Heart left ventricle (tissue), 16 donors: ENCODE measurements at regions not wholly inside any gene's neighbourhood (a gene's known extent, or its start where the extent isn't known, plus 50 kb on each side); places are given as distances from the start of the nearest gene placed in this dataset.

Source experiments
- ATAC-seq, 4 donors: fragments of 200-7000 bp; cut with Tn5 transposase; one replicate each; pipeline ENCODE4 v1.9.1; 2020 to 2022; ENCODE audit warnings: moderate library complexity in 4 of 4, mild to moderate bottlenecking in 3 of 4, moderate number of reproducible peaks in 1 of 4
- DNase-seq, 5 donors: peaks; one replicate each; pipeline ENCODE4 v3.0.0-alpha.2; 2020
- H3K27ac ChIP-seq, 12 donors: fragments of 200-600 bp; sonication (generic) in 4 of 12; one replicate each; pipeline versions ENCODE4 v1.5.0 to v1.8.0; 2016 to 2022; ENCODE audit warnings: mild to moderate bottlenecking in 2 of 12
- H3K27me3 ChIP-seq, 9 donors: fragments of 200-600 bp; sonication (generic) in 2 of 9; one replicate each; pipeline versions ENCODE4 v1.5.1 to v1.8.0; 2016 to 2022; ENCODE audit warnings: mild to moderate bottlenecking in 3 of 9
- H3K36me3 ChIP-seq, 9 donors: fragments of 200-600 bp; sonication (generic) in 2 of 9; one replicate each; pipeline versions ENCODE4 v1.5.0 to v1.8.0; 2018 to 2022; ENCODE audit warnings: mild to moderate bottlenecking in 2 of 9
- H3K4me1 ChIP-seq, 12 donors: fragments of 200-600 bp; sonication (generic) in 4 of 12; one replicate each; pipeline versions ENCODE4 v1.5.0 to v1.8.0; 2016 to 2022; ENCODE audit warnings: mild to moderate bottlenecking in 3 of 12
- H3K4me3 ChIP-seq, 12 donors: fragments of 200-600 bp; sonication (generic) in 4 of 12; one replicate each; pipeline versions ENCODE4 v1.5.0 to v1.8.0; 2017 to 2022; ENCODE audit warnings: mild to moderate bottlenecking in 9 of 12, moderate library complexity in 4 of 12
- H3K9me3 ChIP-seq, 12 donors: fragments of 200-600 bp; sonication (generic) in 4 of 12; one replicate each; pipeline versions ENCODE4 v1.5.0 to v1.8.0; 2016 to 2022; ENCODE audit warnings: mild to moderate bottlenecking in 1 of 12
- CTCF ChIP-seq, 12 donors: fragments of 200-600 bp; sonication (generic) in 4 of 12; IDR thresholded peaks; one replicate each; pipeline versions ENCODE4 v1.5.0 to v1.8.0; 2018 to 2022; ENCODE audit warnings: antibody characterized with exemption in 12 of 12, mild to moderate bottlenecking in 5 of 12
- POLR2A ChIP-seq, 2 donors: fragments of 450-650 bp; IDR thresholded peaks; one replicate each; pipeline ENCODE4 v1.6.1; 2017; ENCODE audit warnings: antibody characterized with exemption in 2 of 2, mild to moderate bottlenecking in 2 of 2, moderate library complexity in 2 of 2
- WGBS, 4 donors: extraction: QIAGEN DNeasy Blood & Tissue Kit in 2 of 4; methylation state at CpG; one replicate each; pipeline versions ENCODE4 v1.1.5 to v1.1.7; 2013 to 2018; 5-methylcytosine and 5-hydroxymethylcytosine counted together
- intact Hi-C, 10 donors: fragments of 100-400 bp; cut with DNase I; formaldehyde crosslinking; loops; one replicate each; pipeline versions ENCODE4 v1.11.1 to v1.14.2; 2022
- donor health status: ischemic (EF 13 %, LVEDD 7.1; RV severe dilation, severe dysfunction).
- donor health status: healthy with polysubstance abuse.
- donor health status: DM: no; HTN: yes; CAD: no.
- donor health status: DM: no; HTN: no; CAD: no.
- donor health status: ischemic (EF 25% LVEDD 6.9; RV normal size, moderate dysfunction).
- donor health status: ischemic (EF 25% LVEDD 5.7; RV mildly dilated, moderate dysfunction).
- donor health status: healthy.
- donor health status: DM: yes; HTN: yes; CAD: no.
- donor health status: ischemic (EF 35%, LVEDD 5.7; RV mildly dilated, moderate dysfunction).
- donor health status: nonischemic (EF 11% LVEDD 7.7; RV severe dilation, severe dysfunction).
- donor health status: DM: yes; HTN: yes; CAD: no.
- donor health status: PGD.
- donor health status: ischemic (EF 29% LVEDD 5.4; RV normal size, mild dysfunction).
- donor health status: nonischemic (EF 23%, LVEDD 6.1; RV moderate dilation, normal function).

GRCh38 chr2:237177052-237177451 is 91.4 kb downstream of the COPS8 start:
- peaks cover 0 to 14% (median 3%) of the 10 kb centered on the region in 12 donors for H3K9me3 ChIP-seq
- no peaks in the 10 kb centered on the region for H3K27me3 ChIP-seq
- ATAC-seq (no peak), DNase-seq (no peak)
- no peak overlapping the region for H3K4me3 ChIP-seq
- H3K36me3 ChIP-seq, result no peaks in the 10 kb centered on the region
- 86 to 100% (median 96%) methylated on average over 1 of the region's 1 CpG for WGBS, 4 donors
- peaks cover 0 to 14% (median 0%) of the 10 kb centered on the region in 12 donors for H3K4me1 ChIP-seq
- intact Hi-C loops, result loop anchor here in 1 of 10 donors (2.0 kb wide), 1 partner anchor 16 kb away; no protein-coding TSS in a partner anchor
- no peak overlapping the region for H3K27ac ChIP-seq
- TF ChIP-seq POLR2A (IDR thresholded peaks at IDR 0.05) (no peak), CTCF (IDR thresholded peaks at IDR 0.05) (no peak)

GRCh38 chr2:237177986-237178385 is 92.3 kb downstream of the COPS8 start:
- Histone ChIP-seq H3K27ac (no peak overlapping the region), H3K4me3 (no peak overlapping the region), H3K27me3 (no peaks in the 10 kb centered on the region), H3K9me3 (peaks cover 0 to 14% (median 3%) of the 10 kb centered on the region in 12 donors), H3K36me3 (no peaks in the 10 kb centered on the region), H3K4me1 (peaks cover 0 to 15% (median 0%) of the 10 kb centered on the region in 12 donors)
- no peak for TF ChIP-seq CTCF (IDR thresholded peaks at IDR 0.05)
- no peak for TF ChIP-seq POLR2A (IDR thresholded peaks at IDR 0.05)
- intact Hi-C loops, result loop anchor here in 1 of 10 donors (2.0 kb wide), 1 partner anchor 15 kb away; no protein-coding TSS in a partner anchor
- 85 to 96% (median 94%) methylated on average over 2 of the region's 2 CpGs; no CpG with 5 or more reads in 1 of the 4 donors for WGBS, 4 donors
- DNase-seq (no peak), ATAC-seq (no peak)

- no peak for ATAC-seq
- DNase-seq, result no peak
- Histone ChIP-seq H3K27me3 (no peaks in the 10 kb centered on the region), H3K4me3 (no peak overlapping the region), H3K36me3 (no peaks in the 10 kb centered on the region), H3K27ac (no peak overlapping the region), H3K9me3 (peaks cover 0 to 14% (median 3%) of the 10 kb centered on the region in 12 donors), H3K4me1 (peaks cover 0 to 15% (median 0%) of the 10 kb centered on the region in 12 donors)
- intact Hi-C loops, result no loop called here
- WGBS, 4 donors, result 93 to 94% (median 93%) methylated on average over 6 of the region's 6 CpGs
- TF ChIP-seq POLR2A (IDR thresholded peaks at IDR 0.05), result no peak
- TF ChIP-seq CTCF (IDR thresholded peaks at IDR 0.05), result no peak
These were observed 92.7 kb downstream of the COPS8 start for GRCh38 chr2:237178396-237178795.

- intact Hi-C loops, result no loop called here
- H3K27me3 ChIP-seq, result no peaks in the 10 kb centered on the region
- H3K4me1 ChIP-seq, result peaks cover 0 to 15% (median 0%) of the 10 kb centered on the region in 12 donors
- no peak overlapping the region for H3K4me3 ChIP-seq
- peak overlapping the region in 1 of 12 donors; percentile 52 for H3K27ac ChIP-seq
- H3K9me3 ChIP-seq, result peaks cover 0 to 9% (median 0%) of the 10 kb centered on the region in 12 donors
- WGBS, 4 donors, result 97% methylated on average over 5 of the region's 5 CpGs
- no peaks in the 10 kb centered on the region for H3K36me3 ChIP-seq
- ATAC-seq (no peak), DNase-seq (no peak)
- no peak for TF ChIP-seq CTCF (IDR thresholded peaks at IDR 0.05)
These were observed 93.5 kb downstream of the COPS8 start for GRCh38 chr2:237179161-237179560.
